Tibial artery (tissue), 4 donors: ENCODE measurements at regions not wholly inside any gene's neighbourhood (a gene's known extent, or its start where the extent isn't known, plus 50 kb on each side); places are given as distances from the start of the nearest gene placed in this dataset.

ENCODE experiments used
- DNase-seq, 2 donors: peaks; one replicate each; pipeline ENCODE4 v3.0.0-alpha.2; 2019
- H3K27ac ChIP-seq, 2 donors: fragments of 200-600 bp; sonication (generic) in 1 of 2; 1 replicate in 1 of 2; 2 replicates in 1 of 2; pipeline ENCODE4 v1.5.1; 2018 to 2019; ENCODE audit warnings: mild to moderate bottlenecking in 1 of 2
- H3K27me3 ChIP-seq, 2 donors: fragments of 200-600 bp; sonication (generic) in 1 of 2; one replicate each; pipeline versions ENCODE4 v1.5.1 to v1.6.0; 2016 to 2019
- H3K36me3 ChIP-seq, 3 donors: fragments of 200-600 bp; sonication (generic) in 2 of 3; one replicate each; pipeline ENCODE4 v1.5.1; 2016 to 2019; ENCODE audit warnings: mild to moderate bottlenecking in 2 of 3
- H3K4me1 ChIP-seq, 4 donors: fragments of 200-600 bp; sonication (generic) in 2 of 4; 1 replicate in 3 of 4; 2 replicates in 1 of 4; pipeline ENCODE4 v1.5.1; 2016 to 2019
- H3K4me3 ChIP-seq, 2 donors: fragments of 200-600 bp; sonication (generic) in 1 of 2; 1 replicate in 1 of 2; 2 replicates in 1 of 2; pipeline ENCODE4 v1.5.1; 2018 to 2019; ENCODE audit warnings: mild to moderate bottlenecking in 2 of 2
- H3K9me3 ChIP-seq, 3 donors: fragments of 200-600 bp; sonication (generic) in 1 of 3; one replicate each; pipeline ENCODE4 v1.5.1; 2016 to 2019
- CTCF ChIP-seq, 2 experiments: fragments of 200-600 bp in 1 of 2; fragments of 450-650 bp in 1 of 2; IDR thresholded peaks; one replicate each; pipeline ENCODE4 v1.5.1; 2017 to 2019; ENCODE audit warnings: antibody characterized with exemption in 2 of 2, mild to moderate bottlenecking in 1 of 2, moderate library complexity in 1 of 2
- intact Hi-C: fragments of 100-400 bp; cut with DNase I; formaldehyde crosslinking; loops from one replicate; pipeline ENCODE4 v1.15.0; 2023; ENCODE audit warnings: low total_unique reads

GRCh38 chr14:39614297-39614923 is 182.2 kb upstream of the FBXO33 start:
- no peak for DNase-seq
- intact Hi-C loops = no loop called here
- Histone ChIP-seq H3K36me3 (no peaks in the 10 kb centered on the region), H3K27me3 (no peaks in the 10 kb centered on the region), H3K27ac (no peak overlapping the region), H3K4me1 (peaks cover 0 to 7% (median 0%) of the 10 kb centered on the region in 4 donors), H3K4me3 (no peak overlapping the region), H3K9me3 (peaks cover 0 to 3% (median 0%) of the 10 kb centered on the region in 3 donors)
- TF ChIP-seq CTCF (IDR thresholded peaks at IDR 0.05) = no peak

GRCh38 chr14:39609119-39609518 is 176.9 kb upstream of the FBXO33 start:
- DNase-seq = no peak
- H3K27ac ChIP-seq = no peak overlapping the region
- H3K9me3 ChIP-seq = peaks cover 0 to 6% (median 0%) of the 10 kb centered on the region in 3 donors
- no peaks in the 10 kb centered on the region for H3K4me1 ChIP-seq
- no peak for TF ChIP-seq CTCF (IDR thresholded peaks at IDR 0.05)
- intact Hi-C loops = no loop called here
- H3K27me3 ChIP-seq = no peaks in the 10 kb centered on the region
- no peaks in the 10 kb centered on the region for H3K36me3 ChIP-seq
- no peak overlapping the region for H3K4me3 ChIP-seq

GRCh38 chr14:39607978-39608377 is 175.7 kb upstream of the FBXO33 start:
- peaks cover 0 to 6% (median 0%) of the 10 kb centered on the region in 3 donors for H3K9me3 ChIP-seq
- no peak overlapping the region for H3K4me3 ChIP-seq
- no peak overlapping the region for H3K27ac ChIP-seq
- no peak for TF ChIP-seq CTCF (IDR thresholded peaks at IDR 0.05)
- no peaks in the 10 kb centered on the region for H3K27me3 ChIP-seq
- no peak for DNase-seq
- intact Hi-C loops = no loop called here
- H3K4me1 ChIP-seq = no peaks in the 10 kb centered on the region
- H3K36me3 ChIP-seq = no peaks in the 10 kb centered on the region

- Histone ChIP-seq H3K4me3 (no peak overlapping the region), H3K9me3 (no peaks in the 10 kb centered on the region), H3K27me3 (no peaks in the 10 kb centered on the region), H3K36me3 (no peaks in the 10 kb centered on the region), H3K27ac (no peak overlapping the region), H3K4me1 (no peaks in the 10 kb centered on the region)
- no peak for TF ChIP-seq CTCF (IDR thresholded peaks at IDR 0.05)
- intact Hi-C loops = no loop called here
- DNase-seq = no peak
Observed at GRCh38 chr14:39603942-39604341, 171.7 kb upstream of the FBXO33 start.

GRCh38 chr14:39593377-39593776 is 161.1 kb upstream of the FBXO33 start:
- Histone ChIP-seq H3K4me1 (peaks cover 0 to 27% (median 12%) of the 10 kb centered on the region in 4 donors), H3K36me3 (no peaks in the 10 kb centered on the region), H3K27ac (no peak overlapping the region), H3K9me3 (no peaks in the 10 kb centered on the region), H3K27me3 (no peaks in the 10 kb centered on the region), H3K4me3 (no peak overlapping the region)
- intact Hi-C loops = no loop called here
- no peak for TF ChIP-seq CTCF (IDR thresholded peaks at IDR 0.05)
- DNase-seq = no peak
